ENCODE measurements at regions not wholly inside any gene's neighbourhood (a gene's known extent, or its start where the extent isn't known, plus 50 kb on each side); places are given as distances from the start of the nearest gene placed in this dataset.

- DNase-seq (ENCODE audit: low spot score) = no peak
- no peaks in the 10 kb centered on the region for H3K4me1 ChIP-seq (replicated peaks)
- no peak for TF ChIP-seq CTCF (IDR thresholded peaks at IDR 0.05)
- TF ChIP-seq POLR2AphosphoS5 (IDR thresholded peaks at IDR 0.05) = no peak
- TF ChIP-seq POLR2A (IDR thresholded peaks at IDR 0.05) = no peak
- no peaks in the 10 kb centered on the region for H3K27me3 ChIP-seq (replicated peaks; ENCODE audit: insufficient read depth)
- no peaks in the 10 kb centered on the region for H3K36me3 ChIP-seq
- H3K4me3 ChIP-seq = no peak overlapping the region
- peak overlapping the region; percentile 39 to 51 for H3K27ac ChIP-seq
- no peaks in the 10 kb centered on the region for H3K9me3 ChIP-seq
- intact Hi-C loops (cut with DNase I) = no loop called here
- WGBS = 43% methylated on average over 13 of the region's 13 CpGs
These were observed 58.4 kb downstream of the ARL4C start for GRCh38 chr2:234438305-234438977.

- H3K4me3 ChIP-seq = no peak overlapping the region
- H3K9me3 ChIP-seq = no peaks in the 10 kb centered on the region
- TF ChIP-seq POLR2AphosphoS5 (IDR thresholded peaks at IDR 0.05) (peak; percentile 74), POLR2A (IDR thresholded peaks at IDR 0.05) (no peak)
- peak overlapping the region; percentile 39 to 51 for H3K27ac ChIP-seq
- DNase-seq (ENCODE audit: low spot score) = peak; percentile 71
- 35% methylated on average over 11 of the region's 11 CpGs for WGBS
- H3K4me1 ChIP-seq (replicated peaks) = no peaks in the 10 kb centered on the region
- no peaks in the 10 kb centered on the region for H3K27me3 ChIP-seq (replicated peaks; ENCODE audit: insufficient read depth)
- intact Hi-C loops (cut with DNase I) = no loop called here
- H3K36me3 ChIP-seq = no peaks in the 10 kb centered on the region
These were observed 59.1 kb downstream of the ARL4C start for GRCh38 chr2:234437642-234438304.

- TF ChIP-seq CTCF (IDR thresholded peaks at IDR 0.05) (no peak), POLR2A (IDR thresholded peaks at IDR 0.05) (no peak), POLR2AphosphoS5 (IDR thresholded peaks at IDR 0.05) (no peak)
- Histone ChIP-seq H3K27me3 (replicated peaks; ENCODE audit: insufficient read depth) (no peaks in the 10 kb centered on the region), H3K9me3 (no peaks in the 10 kb centered on the region), H3K36me3 (no peaks in the 10 kb centered on the region), H3K4me1 (replicated peaks) (no peaks in the 10 kb centered on the region), H3K27ac (no peak overlapping the region), H3K4me3 (no peak overlapping the region)
- intact Hi-C loops (cut with DNase I) = no loop called here
- 85% methylated on average over 6 of the region's 6 CpGs for WGBS
- DNase-seq (ENCODE audit: low spot score) = no peak
These were observed 60.4 kb downstream of the ARL4C start for GRCh38 chr2:234436482-234436837.

- Histone ChIP-seq H3K27me3 (replicated peaks; ENCODE audit: insufficient read depth) (no peaks in the 10 kb centered on the region), H3K9me3 (no peaks in the 10 kb centered on the region), H3K27ac (no peak overlapping the region), H3K4me3 (no peak overlapping the region), H3K36me3 (no peaks in the 10 kb centered on the region), H3K4me1 (replicated peaks) (no peaks in the 10 kb centered on the region)
- intact Hi-C loops (cut with DNase I) = no loop called here
- 59% methylated on average over 7 of the region's 7 CpGs for WGBS
- TF ChIP-seq POLR2A (IDR thresholded peaks at IDR 0.05) = no peak
- no peak for TF ChIP-seq POLR2AphosphoS5 (IDR thresholded peaks at IDR 0.05)
- TF ChIP-seq CTCF (IDR thresholded peaks at IDR 0.05) = no peak
- DNase-seq (ENCODE audit: low spot score) = no peak
These were observed 60.9 kb downstream of the ARL4C start for GRCh38 chr2:234435836-234436481.

- H3K4me3 ChIP-seq = no peak overlapping the region
- no peak for DNase-seq (ENCODE audit: low spot score)
- no peaks in the 10 kb centered on the region for H3K9me3 ChIP-seq
- intact Hi-C loops (cut with DNase I) = no loop called here
- no peak overlapping the region for H3K27ac ChIP-seq
- TF ChIP-seq POLR2AphosphoS5 (IDR thresholded peaks at IDR 0.05) = no peak
- TF ChIP-seq CTCF (IDR thresholded peaks at IDR 0.05) = no peak
- no peak for TF ChIP-seq POLR2A (IDR thresholded peaks at IDR 0.05)
- no peaks in the 10 kb centered on the region for H3K36me3 ChIP-seq
- H3K4me1 ChIP-seq (replicated peaks) = no peaks in the 10 kb centered on the region
- no peaks in the 10 kb centered on the region for H3K27me3 ChIP-seq (replicated peaks; ENCODE audit: insufficient read depth)
- WGBS = 75% methylated on average over 3 of the region's 3 CpGs
These were observed 63.7 kb downstream of the ARL4C start for GRCh38 chr2:234433201-234433600.

Measured in prostate gland (tissue), 2 donors.